HEK293T (cell line): ENCODE measurements at regions not wholly inside any gene's neighbourhood (a gene's known extent, or its start where the extent isn't known, plus 50 kb on each side); places are given as distances from the start of the nearest gene placed in this dataset.

ENCODE experiments used
- ARNT ChIP-seq: fragments of 450-650 bp; IDR thresholded peaks from 2 replicates; pipeline ENCODE4 v1.6.1; 2017; ENCODE audit warnings: mild to moderate bottlenecking
- BHLHE40 ChIP-seq: fragments of 450-650 bp; IDR thresholded peaks from 2 replicates; pipeline ENCODE4 v1.6.1; 2016; ENCODE audit warnings: mild to moderate bottlenecking, moderate library complexity, borderline replicate concordance
- FOXK2 ChIP-seq: fragments of 450-650 bp; IDR thresholded peaks from 2 replicates; pipeline ENCODE4 v1.6.1; 2016; ENCODE audit warnings: mild to moderate bottlenecking
- FOXM1 ChIP-seq: fragments of 450-650 bp; IDR thresholded peaks from 2 replicates; pipeline ENCODE4 v1.6.1; 2017; ENCODE audit warnings: mild to moderate bottlenecking, borderline replicate concordance
- HDGF ChIP-seq: fragments of 450-650 bp; IDR thresholded peaks from 2 replicates; pipeline ENCODE4 v1.6.1; 2017; ENCODE audit warnings: antibody characterized with exemption, borderline replicate concordance

DNA sequence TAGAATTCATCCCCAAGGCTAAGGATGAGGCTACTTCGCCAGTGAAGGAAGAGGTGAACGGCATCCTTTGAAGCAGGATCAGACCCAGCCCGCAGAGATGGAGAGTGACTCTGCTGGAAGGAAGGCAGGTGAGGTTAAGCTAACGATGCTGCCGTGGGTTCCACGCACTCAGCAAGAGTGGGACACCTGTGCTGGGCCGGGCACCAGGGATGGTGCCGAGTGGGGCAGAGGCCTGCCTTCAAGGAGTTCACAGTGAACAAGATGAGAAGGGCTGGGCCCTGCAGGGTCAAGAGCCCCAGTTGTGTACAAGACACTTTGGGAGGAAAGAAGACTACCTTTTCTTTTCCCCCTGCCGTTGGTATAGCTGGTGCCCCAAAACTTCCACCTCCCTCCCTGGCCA, 606.6 kb downstream of the LIG4 start:
- TF ChIP-seq HDGF: no peak
- TF ChIP-seq FOXM1: no peak
- TF ChIP-seq ARNT: no peak
- no peak for TF ChIP-seq FOXK2
- TF ChIP-seq BHLHE40: no peak
